Sigmoid colon (tissue), 6 donors: ENCODE measurements at regions not wholly inside any gene's neighbourhood (a gene's known extent, or its start where the extent isn't known, plus 50 kb on each side); places are given as distances from the start of the nearest gene placed in this dataset.

ENCODE experiments used
- DNase-seq: peaks from one replicate; pipeline ENCODE4 v3.0.0-alpha.2; 2019
- H3K27ac ChIP-seq, 4 donors: fragments of 200-600 bp; sonication (generic); one replicate each; pipeline ENCODE4 v1.5.1; 2016 to 2019; ENCODE audit warnings: mild to moderate bottlenecking in 1 of 4
- H3K27me3 ChIP-seq, 3 donors: fragments of 200-600 bp; sonication (generic); one replicate each; pipeline ENCODE4 v1.5.1; 2019; ENCODE audit warnings: mild to moderate bottlenecking in 1 of 3
- H3K36me3 ChIP-seq, 4 donors: fragments of 200-600 bp; sonication (generic); one replicate each; pipeline ENCODE4 v1.5.1; 2016 to 2019
- H3K4me1 ChIP-seq, 4 donors: fragments of 200-600 bp; sonication (generic); one replicate each; pipeline ENCODE4 v1.5.1; 2017 to 2019
- H3K4me3 ChIP-seq, 4 donors: fragments of 200-600 bp; sonication (generic); one replicate each; pipeline ENCODE4 v1.5.1; 2017 to 2019; ENCODE audit warnings: mild to moderate bottlenecking in 2 of 4, moderate library complexity in 1 of 4
- H3K9me3 ChIP-seq, 4 donors: fragments of 200-600 bp in 3 of 4; sonication (generic) in 3 of 4; one replicate each; pipeline versions ENCODE4 v1.5.1 to v1.6.1; 2013 to 2019
- EP300 ChIP-seq, 4 donors: sonication (generic); formaldehyde crosslinking; IDR thresholded peaks; one replicate each; pipeline ENCODE4 v1.6.1; 2017; ENCODE audit warnings: antibody characterized with exemption in 4 of 4
- POLR2A ChIP-seq, 2 donors: fragments of 450-650 bp; IDR thresholded peaks; one replicate each; pipeline ENCODE4 v1.6.1; 2016; ENCODE audit warnings: antibody characterized with exemption in 2 of 2, mild to moderate bottlenecking in 2 of 2, moderate library complexity in 2 of 2
- POLR2AphosphoS5 ChIP-seq, 4 donors: sonication (generic); formaldehyde crosslinking; IDR thresholded peaks; one replicate each; pipeline ENCODE4 v1.6.1; 2017; ENCODE audit warnings: antibody characterized with exemption in 4 of 4
- WGBS, 2 donors: extraction: QIAGEN DNeasy Blood & Tissue Kit; methylation state at CpG; one replicate each; pipeline ENCODE4 v1.1.7; 2013; 5-methylcytosine and 5-hydroxymethylcytosine counted together
- intact Hi-C: fragments of 100-400 bp; cut with DNase I; formaldehyde crosslinking; loops from one replicate; pipeline ENCODE4 v1.15.1; 2023
- TF ChIP-seq, protein P1 (sequence below), 4 experiments: fragments of 450-650 bp in 3 of 4; fragments of 200-600 bp in 1 of 4; IDR thresholded peaks; one replicate each; pipeline ENCODE4 v1.5.1; 2016 to 2019; ENCODE audit warnings: antibody characterized with exemption in 4 of 4, mild to moderate bottlenecking in 3 of 4, moderate library complexity in 2 of 4
- donor health status: healthy with polysubstance abuse.
- donor health status: healthy.

GRCh38 chr6:80608881-80609280, 502.4 kb downstream of the BCKDHB start:
- peaks cover 0 to 20% (median 17%) of the 10 kb centered on the region in 4 donors for H3K4me1 ChIP-seq
- intact Hi-C loops = loop anchor here (5.0 to 10.0 kb wide), 2 partner anchors 397 to 474 kb away; no protein-coding TSS in a partner anchor
- H3K36me3 ChIP-seq = no peaks in the 10 kb centered on the region
- no peak for TF ChIP-seq EP300 (IDR thresholded peaks at IDR 0.05)
- TF ChIP-seq, protein P1, sequence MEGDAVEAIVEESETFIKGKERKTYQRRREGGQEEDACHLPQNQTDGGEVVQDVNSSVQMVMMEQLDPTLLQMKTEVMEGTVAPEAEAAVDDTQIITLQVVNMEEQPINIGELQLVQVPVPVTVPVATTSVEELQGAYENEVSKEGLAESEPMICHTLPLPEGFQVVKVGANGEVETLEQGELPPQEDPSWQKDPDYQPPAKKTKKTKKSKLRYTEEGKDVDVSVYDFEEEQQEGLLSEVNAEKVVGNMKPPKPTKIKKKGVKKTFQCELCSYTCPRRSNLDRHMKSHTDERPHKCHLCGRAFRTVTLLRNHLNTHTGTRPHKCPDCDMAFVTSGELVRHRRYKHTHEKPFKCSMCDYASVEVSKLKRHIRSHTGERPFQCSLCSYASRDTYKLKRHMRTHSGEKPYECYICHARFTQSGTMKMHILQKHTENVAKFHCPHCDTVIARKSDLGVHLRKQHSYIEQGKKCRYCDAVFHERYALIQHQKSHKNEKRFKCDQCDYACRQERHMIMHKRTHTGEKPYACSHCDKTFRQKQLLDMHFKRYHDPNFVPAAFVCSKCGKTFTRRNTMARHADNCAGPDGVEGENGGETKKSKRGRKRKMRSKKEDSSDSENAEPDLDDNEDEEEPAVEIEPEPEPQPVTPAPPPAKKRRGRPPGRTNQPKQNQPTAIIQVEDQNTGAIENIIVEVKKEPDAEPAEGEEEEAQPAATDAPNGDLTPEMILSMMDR (IDR thresholded peaks at IDR 0.05) = no peak
- TF ChIP-seq POLR2AphosphoS5 (IDR thresholded peaks at IDR 0.05) = no peak
- no peak for TF ChIP-seq POLR2A (IDR thresholded peaks at IDR 0.05)
- H3K9me3 ChIP-seq = peaks cover 0 to 1% (median 0%) of the 10 kb centered on the region in 4 donors
- H3K27ac ChIP-seq = peak overlapping the region in 1 of 4 donors; percentile 75
- DNase-seq = no peak
- H3K27me3 ChIP-seq = no peaks in the 10 kb centered on the region
- H3K4me3 ChIP-seq = no peak overlapping the region
- 91 to 96% methylated on average over 1 of the region's 1 CpG for WGBS, 2 donors

GRCh38 chr6:80607811-80608391, 501.4 kb downstream of the BCKDHB start:
- no peak for DNase-seq
- peak overlapping the region; percentile 56 to 75 (median 65) for H3K27ac ChIP-seq
- intact Hi-C loops = loop anchor here (5.0 to 10.0 kb wide), 2 partner anchors 396 to 473 kb away; no protein-coding TSS in a partner anchor

DNA sequence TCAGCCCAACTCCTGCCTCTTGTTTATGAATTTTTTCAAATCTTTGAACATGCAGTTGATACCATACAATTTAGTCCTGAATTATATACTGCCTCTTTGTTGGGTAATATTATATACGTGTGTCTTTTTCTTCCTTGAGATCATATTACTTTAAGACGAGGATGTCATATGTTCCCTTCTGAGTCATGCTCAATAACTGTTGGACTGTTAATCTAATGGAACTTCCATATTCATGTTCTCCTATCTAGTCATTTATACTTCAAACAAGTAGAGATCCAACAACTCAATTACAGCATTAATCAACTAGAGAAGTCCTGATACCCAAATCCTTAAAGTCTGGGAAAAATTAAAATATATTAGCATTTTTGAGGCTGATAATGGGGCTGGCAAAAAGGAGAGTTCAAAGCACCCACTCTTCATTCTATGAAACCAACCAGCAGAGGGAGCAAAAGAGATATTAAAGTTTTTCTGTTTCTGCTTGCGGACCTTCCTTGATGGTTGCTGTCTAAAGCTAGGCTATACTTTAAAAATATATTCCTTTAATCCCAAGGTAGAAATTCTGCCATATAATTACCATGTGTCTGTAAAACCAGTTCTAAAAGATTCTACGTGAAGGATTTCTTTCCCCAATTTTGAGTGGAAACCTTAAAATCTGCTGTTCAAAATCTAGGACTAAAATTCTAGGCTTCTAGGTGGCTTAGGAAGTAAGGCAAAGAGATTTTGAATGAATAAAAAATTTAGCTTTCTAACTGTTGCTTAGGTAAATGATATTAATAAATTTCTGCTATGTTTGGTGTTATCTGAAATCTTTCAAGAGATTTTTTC, 498.9 kb downstream of the BCKDHB start:
- Histone ChIP-seq H3K9me3 (no peaks in the 10 kb centered on the region), H3K36me3 (no peaks in the 10 kb centered on the region), H3K27me3 (no peaks in the 10 kb centered on the region), H3K4me3 (no peak overlapping the region), H3K27ac (no peak overlapping the region), H3K4me1 (peaks cover 0 to 20% (median 17%) of the 10 kb centered on the region in 4 donors)
- TF ChIP-seq, protein P1 (IDR thresholded peaks at IDR 0.05) = peak in 3 of 4 experiments; percentile 12 to 57 (median 45)
- TF ChIP-seq POLR2AphosphoS5 (IDR thresholded peaks at IDR 0.05) = no peak
- 15 to 24% methylated on average over 4 of the region's 4 CpGs for WGBS, 2 donors
- intact Hi-C loops = loop anchor here (2.0 to 10.0 kb wide), 3 partner anchors 393 to 1149 kb away; no protein-coding TSS in a partner anchor
- DNase-seq = no peak

More at GRCh38 chr6:80607811-80608391, 501.4 kb downstream of the BCKDHB start:
- WGBS, 2 donors = 70 to 72% methylated on average over 4 of the region's 4 CpGs
- Histone ChIP-seq H3K36me3 (no peaks in the 10 kb centered on the region), H3K27me3 (no peaks in the 10 kb centered on the region), H3K4me3 (no peak overlapping the region), H3K4me1 (peaks cover 0 to 20% (median 17%) of the 10 kb centered on the region in 4 donors), H3K9me3 (no peaks in the 10 kb centered on the region)
- TF ChIP-seq POLR2AphosphoS5 (IDR thresholded peaks at IDR 0.05) (peak in 3 of 4 donors; percentile 52 to 65 (median 55)), EP300 (IDR thresholded peaks at IDR 0.05) (peak in 1 of 4 donors; percentile 14)
- TF ChIP-seq, protein P1 (IDR thresholded peaks at IDR 0.05) = no peak

GRCh38 chr6:80603679-80604078, 497.2 kb downstream of the BCKDHB start:
- TF ChIP-seq, protein P1 (IDR thresholded peaks at IDR 0.05) = no peak
- TF ChIP-seq POLR2AphosphoS5 (IDR thresholded peaks at IDR 0.05) (no peak), EP300 (IDR thresholded peaks at IDR 0.05) (no peak), POLR2A (IDR thresholded peaks at IDR 0.05) (no peak)
- no peak overlapping the region for H3K27ac ChIP-seq
- DNase-seq = no peak
- intact Hi-C loops = loop anchor here (2.0 to 10.0 kb wide), 2 partner anchors 469 to 1151 kb away; no protein-coding TSS in a partner anchor
- no peaks in the 10 kb centered on the region for H3K27me3 ChIP-seq
- no peak overlapping the region for H3K4me3 ChIP-seq
- H3K36me3 ChIP-seq = no peaks in the 10 kb centered on the region
- peaks cover 0 to 16% (median 15%) of the 10 kb centered on the region in 4 donors for H3K4me1 ChIP-seq
- no peaks in the 10 kb centered on the region for H3K9me3 ChIP-seq
